DND-41 (cell line): ENCODE measurements at regions not wholly inside any gene's neighbourhood (a gene's known extent, or its start where the extent isn't known, plus 50 kb on each side); places are given as distances from the start of the nearest gene placed in this dataset.

ENCODE experiments used
- EZH2 ChIP-seq: IDR thresholded peaks from 3 replicates; pipeline ENCODE4 v1.6.1; 2012; ENCODE audit warnings: borderline replicate concordance, low read depth, mild to moderate bottlenecking, moderate library complexity, low read length, inconsistent platforms; ENCODE audit not compliant: severe bottlenecking
- TF ChIP-seq, protein P1 (sequence below): IDR thresholded peaks from 2 replicates; pipeline ENCODE4 v1.5.1; 2012; ENCODE audit warnings: borderline replicate concordance, low read length, moderate library complexity, mild to moderate bottlenecking; ENCODE audit not compliant: poor library complexity, severe bottlenecking; ENCODE audit errors: extremely low read depth

DNA sequence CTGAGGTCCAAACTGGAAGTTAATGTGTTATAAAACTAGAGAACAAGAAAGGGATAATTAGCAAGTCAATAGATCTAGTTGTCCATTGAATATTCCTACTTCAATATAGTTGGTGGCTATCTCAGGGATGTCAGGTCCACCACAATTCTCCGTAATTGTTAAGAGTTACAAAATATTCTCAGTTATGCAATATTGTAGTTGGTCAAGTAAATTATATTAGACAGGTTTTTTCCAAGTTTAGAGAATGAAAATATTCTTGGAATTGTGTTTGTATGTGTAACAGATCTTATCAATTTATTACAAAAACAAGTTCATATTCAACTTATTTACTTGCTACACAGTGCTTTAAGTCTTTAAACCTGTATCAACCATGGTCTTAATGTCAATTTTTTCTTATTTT lies 547.4 kb downstream of the SPRY1 start:
- TF ChIP-seq EZH2: no peak
- TF ChIP-seq, protein P1, sequence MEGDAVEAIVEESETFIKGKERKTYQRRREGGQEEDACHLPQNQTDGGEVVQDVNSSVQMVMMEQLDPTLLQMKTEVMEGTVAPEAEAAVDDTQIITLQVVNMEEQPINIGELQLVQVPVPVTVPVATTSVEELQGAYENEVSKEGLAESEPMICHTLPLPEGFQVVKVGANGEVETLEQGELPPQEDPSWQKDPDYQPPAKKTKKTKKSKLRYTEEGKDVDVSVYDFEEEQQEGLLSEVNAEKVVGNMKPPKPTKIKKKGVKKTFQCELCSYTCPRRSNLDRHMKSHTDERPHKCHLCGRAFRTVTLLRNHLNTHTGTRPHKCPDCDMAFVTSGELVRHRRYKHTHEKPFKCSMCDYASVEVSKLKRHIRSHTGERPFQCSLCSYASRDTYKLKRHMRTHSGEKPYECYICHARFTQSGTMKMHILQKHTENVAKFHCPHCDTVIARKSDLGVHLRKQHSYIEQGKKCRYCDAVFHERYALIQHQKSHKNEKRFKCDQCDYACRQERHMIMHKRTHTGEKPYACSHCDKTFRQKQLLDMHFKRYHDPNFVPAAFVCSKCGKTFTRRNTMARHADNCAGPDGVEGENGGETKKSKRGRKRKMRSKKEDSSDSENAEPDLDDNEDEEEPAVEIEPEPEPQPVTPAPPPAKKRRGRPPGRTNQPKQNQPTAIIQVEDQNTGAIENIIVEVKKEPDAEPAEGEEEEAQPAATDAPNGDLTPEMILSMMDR: no peak
